ENCODE measurements at regions not wholly inside any gene's neighbourhood (a gene's known extent, or its start where the extent isn't known, plus 50 kb on each side); places are given as distances from the start of the nearest gene placed in this dataset.

- Histone ChIP-seq H3K9ac (ENCODE audit: low read length) (no peak overlapping the region), H3K27ac (ENCODE audit: low read length) (no peak overlapping the region), H3F3A (ENCODE audit: insufficient read depth, low read length, poor library complexity, severe bottlenecking) (no peaks in the 10 kb centered on the region), H3K36me3 (ENCODE audit: insufficient read depth, low read length) (no peaks in the 10 kb centered on the region), H3K4me3 (ENCODE audit: low read length) (no peak overlapping the region), H2AFZ (ENCODE audit: low read depth, low read length) (no peak overlapping the region), H3K9me2 (ENCODE audit: insufficient read depth, low read length) (no peaks in the 10 kb centered on the region), H3K27me3 (ENCODE audit: insufficient read depth, low read depth, low read length) (no peaks in the 10 kb centered on the region), H3K79me2 (replicated peaks; ENCODE audit: insufficient read depth, low read length) (no peaks in the 10 kb centered on the region), H4K20me1 (ENCODE audit: insufficient read depth) (no peaks in the 10 kb centered on the region), H3K9me3 (ENCODE audit: low read length) (no peaks in the 10 kb centered on the region), H3K4me2 (ENCODE audit: low read length) (no peak overlapping the region)
- TF ChIP-seq TAF1 (IDR thresholded peaks at IDR 0.05; ENCODE audit: low read depth) (no peak), RAD21 (conservative IDR thresholded peaks at IDR 0.05) (no peak), CTCF (IDR thresholded peaks at IDR 0.05; ENCODE audit: poor library complexity, severe bottlenecking) (no peak), EZH2 (IDR thresholded peaks at IDR 0.05; ENCODE audit: borderline replicate concordance, insufficient read depth, low read length, poor library complexity, severe bottlenecking) (no peak), SMC3 (conservative IDR thresholded peaks at IDR 0.05; ENCODE audit: poor library complexity) (no peak), REST (IDR thresholded peaks at IDR 0.05; ENCODE audit: borderline replicate concordance) (no peak), EP300 (conservative IDR thresholded peaks at IDR 0.05; ENCODE audit: poor library complexity, severe bottlenecking) (no peak), MXI1 (conservative IDR thresholded peaks at IDR 0.05; ENCODE audit: poor library complexity, severe bottlenecking) (no peak), POLR2AphosphoS5 (IDR thresholded peaks at IDR 0.05) (no peak)
Measured at GRCh38 chr12:46499226-46499625, 126.7 kb upstream of the SLC38A2 start.

GRCh38 chr12:46497739-46498138 is 125.2 kb upstream of the SLC38A2 start:
- H3F3A ChIP-seq (ENCODE audit: insufficient read depth, low read length, poor library complexity, severe bottlenecking): no peaks in the 10 kb centered on the region
- H3K79me2 ChIP-seq (replicated peaks; ENCODE audit: insufficient read depth, low read length): no peaks in the 10 kb centered on the region
- H3K9me3 ChIP-seq (ENCODE audit: low read length): no peaks in the 10 kb centered on the region
- TF ChIP-seq EP300 (conservative IDR thresholded peaks at IDR 0.05; ENCODE audit: poor library complexity, severe bottlenecking) (no peak), TAF1 (IDR thresholded peaks at IDR 0.05; ENCODE audit: low read depth) (no peak), EZH2 (IDR thresholded peaks at IDR 0.05; ENCODE audit: borderline replicate concordance, insufficient read depth, low read length, poor library complexity, severe bottlenecking) (no peak), MXI1 (conservative IDR thresholded peaks at IDR 0.05; ENCODE audit: poor library complexity, severe bottlenecking) (no peak), REST (IDR thresholded peaks at IDR 0.05; ENCODE audit: borderline replicate concordance) (no peak), POLR2AphosphoS5 (IDR thresholded peaks at IDR 0.05) (no peak)
- H4K20me1 ChIP-seq (ENCODE audit: insufficient read depth): no peaks in the 10 kb centered on the region
- no peaks in the 10 kb centered on the region for H3K27me3 ChIP-seq (ENCODE audit: insufficient read depth, low read depth, low read length)
- no peak overlapping the region for H3K4me3 ChIP-seq (ENCODE audit: low read length)
- H3K9ac ChIP-seq (ENCODE audit: low read length): no peak overlapping the region
- no peak overlapping the region for H3K4me2 ChIP-seq (ENCODE audit: low read length)
- no peak overlapping the region for H3K27ac ChIP-seq (ENCODE audit: low read length)
- no peak overlapping the region for H2AFZ ChIP-seq (ENCODE audit: low read depth, low read length)
- H3K9me2 ChIP-seq (ENCODE audit: insufficient read depth, low read length): no peaks in the 10 kb centered on the region
- H3K36me3 ChIP-seq (ENCODE audit: insufficient read depth, low read length): no peaks in the 10 kb centered on the region
